SK-N-SH (cell line): ENCODE measurements at regions not wholly inside any gene's neighbourhood (a gene's known extent, or its start where the extent isn't known, plus 50 kb on each side); places are given as distances from the start of the nearest gene placed in this dataset.

ENCODE experiments used
- EZH2phosphoT487 ChIP-seq: fragments of 200-600 bp; sonication (generic); IDR thresholded peaks from 2 replicates; pipeline ENCODE4 v1.6.1; 2017; ENCODE audit warnings: low read depth, mixed run types, mild to moderate bottlenecking, antibody characterized with exemption, moderate library complexity, borderline replicate concordance
- POLR2AphosphoS5 ChIP-seq: IDR thresholded peaks from 2 replicates; pipeline ENCODE4 v1.6.1; 2012; ENCODE audit warnings: low read depth, low read length
- RAD21 ChIP-seq: IDR thresholded peaks from 2 replicates; pipeline ENCODE4 v1.6.1; 2012; ENCODE audit warnings: mild to moderate bottlenecking, low read length
- TCF12 ChIP-seq: IDR thresholded peaks from 2 replicates; pipeline ENCODE4 v1.4.0; 2012
- TF ChIP-seq, protein P1 (sequence below): fragments of 200-600 bp; sonication (generic); IDR thresholded peaks from 2 replicates; pipeline ENCODE4 v1.6.1; 2017; ENCODE audit warnings: antibody characterized with exemption, mild to moderate bottlenecking, moderate library complexity

DNA sequence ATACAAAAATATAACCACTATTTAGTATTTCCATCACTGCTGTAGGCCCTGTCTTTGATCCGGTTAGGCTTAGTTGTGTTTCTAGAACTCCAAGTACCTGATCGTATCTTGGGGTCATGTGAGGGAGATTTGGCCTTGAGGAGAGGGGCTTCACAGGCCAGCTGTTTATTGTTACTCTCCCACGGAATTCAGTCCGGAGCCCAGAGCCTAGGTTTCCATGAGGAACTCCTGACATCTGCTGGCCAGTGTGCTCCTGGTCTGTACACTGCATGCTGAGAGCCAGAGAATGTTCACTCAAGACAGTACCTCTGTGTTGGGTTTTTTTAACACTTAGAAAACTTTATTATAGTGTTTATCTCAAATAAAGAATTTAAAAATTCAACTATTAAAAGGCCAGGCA, 341.0 kb upstream of the TMEM132C start:
- TF ChIP-seq, protein P1, sequence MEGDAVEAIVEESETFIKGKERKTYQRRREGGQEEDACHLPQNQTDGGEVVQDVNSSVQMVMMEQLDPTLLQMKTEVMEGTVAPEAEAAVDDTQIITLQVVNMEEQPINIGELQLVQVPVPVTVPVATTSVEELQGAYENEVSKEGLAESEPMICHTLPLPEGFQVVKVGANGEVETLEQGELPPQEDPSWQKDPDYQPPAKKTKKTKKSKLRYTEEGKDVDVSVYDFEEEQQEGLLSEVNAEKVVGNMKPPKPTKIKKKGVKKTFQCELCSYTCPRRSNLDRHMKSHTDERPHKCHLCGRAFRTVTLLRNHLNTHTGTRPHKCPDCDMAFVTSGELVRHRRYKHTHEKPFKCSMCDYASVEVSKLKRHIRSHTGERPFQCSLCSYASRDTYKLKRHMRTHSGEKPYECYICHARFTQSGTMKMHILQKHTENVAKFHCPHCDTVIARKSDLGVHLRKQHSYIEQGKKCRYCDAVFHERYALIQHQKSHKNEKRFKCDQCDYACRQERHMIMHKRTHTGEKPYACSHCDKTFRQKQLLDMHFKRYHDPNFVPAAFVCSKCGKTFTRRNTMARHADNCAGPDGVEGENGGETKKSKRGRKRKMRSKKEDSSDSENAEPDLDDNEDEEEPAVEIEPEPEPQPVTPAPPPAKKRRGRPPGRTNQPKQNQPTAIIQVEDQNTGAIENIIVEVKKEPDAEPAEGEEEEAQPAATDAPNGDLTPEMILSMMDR = no peak
- TF ChIP-seq POLR2AphosphoS5 (no peak), TCF12 (no peak), EZH2phosphoT487 (no peak), RAD21 (peak; percentile 70)
